Heart left ventricle (tissue), 13 donors: ENCODE measurements at regions not wholly inside any gene's neighbourhood (a gene's known extent, or its start where the extent isn't known, plus 50 kb on each side); places are given as distances from the start of the nearest gene placed in this dataset.

Experiments used
- POLR2A ChIP-seq, 2 donors: fragments of 450-650 bp; IDR thresholded peaks; one replicate each; pipeline ENCODE4 v1.6.1; 2017; ENCODE audit warnings: antibody characterized with exemption in 2 of 2, mild to moderate bottlenecking in 2 of 2, moderate library complexity in 2 of 2
- TF ChIP-seq, protein P1 (sequence below), 12 donors: fragments of 200-600 bp; sonication (generic) in 4 of 12; IDR thresholded peaks; one replicate each; pipeline versions ENCODE4 v1.5.0 to v1.8.0; 2018 to 2022; ENCODE audit warnings: antibody characterized with exemption in 12 of 12, mild to moderate bottlenecking in 5 of 12
- donor health status: ischemic (EF 13 %, LVEDD 7.1; RV severe dilation, severe dysfunction).
- donor health status: DM: no; HTN: yes; CAD: no.
- donor health status: DM: no; HTN: no; CAD: no.
- donor health status: ischemic (EF 25% LVEDD 6.9; RV normal size, moderate dysfunction).
- donor health status: ischemic (EF 25% LVEDD 5.7; RV mildly dilated, moderate dysfunction).
- donor health status: ischemic (EF 35%, LVEDD 5.7; RV mildly dilated, moderate dysfunction).
- donor health status: nonischemic (EF 11% LVEDD 7.7; RV severe dilation, severe dysfunction).
- donor health status: DM: yes; HTN: yes; CAD: no.
- donor health status: PGD.
- donor health status: ischemic (EF 29% LVEDD 5.4; RV normal size, mild dysfunction).
- donor health status: nonischemic (EF 23%, LVEDD 6.1; RV moderate dilation, normal function).

GRCh38 chr4:135250040-135250439 lies 1048.5 kb upstream of the PABPC4L start:
- TF ChIP-seq, protein P1, sequence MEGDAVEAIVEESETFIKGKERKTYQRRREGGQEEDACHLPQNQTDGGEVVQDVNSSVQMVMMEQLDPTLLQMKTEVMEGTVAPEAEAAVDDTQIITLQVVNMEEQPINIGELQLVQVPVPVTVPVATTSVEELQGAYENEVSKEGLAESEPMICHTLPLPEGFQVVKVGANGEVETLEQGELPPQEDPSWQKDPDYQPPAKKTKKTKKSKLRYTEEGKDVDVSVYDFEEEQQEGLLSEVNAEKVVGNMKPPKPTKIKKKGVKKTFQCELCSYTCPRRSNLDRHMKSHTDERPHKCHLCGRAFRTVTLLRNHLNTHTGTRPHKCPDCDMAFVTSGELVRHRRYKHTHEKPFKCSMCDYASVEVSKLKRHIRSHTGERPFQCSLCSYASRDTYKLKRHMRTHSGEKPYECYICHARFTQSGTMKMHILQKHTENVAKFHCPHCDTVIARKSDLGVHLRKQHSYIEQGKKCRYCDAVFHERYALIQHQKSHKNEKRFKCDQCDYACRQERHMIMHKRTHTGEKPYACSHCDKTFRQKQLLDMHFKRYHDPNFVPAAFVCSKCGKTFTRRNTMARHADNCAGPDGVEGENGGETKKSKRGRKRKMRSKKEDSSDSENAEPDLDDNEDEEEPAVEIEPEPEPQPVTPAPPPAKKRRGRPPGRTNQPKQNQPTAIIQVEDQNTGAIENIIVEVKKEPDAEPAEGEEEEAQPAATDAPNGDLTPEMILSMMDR (IDR thresholded peaks at IDR 0.05) = no peak
- no peak for TF ChIP-seq POLR2A (IDR thresholded peaks at IDR 0.05)
